EL (cell line): ENCODE measurements at regions not wholly inside any gene's neighbourhood (a gene's known extent, or its start where the extent isn't known, plus 50 kb on each side); places are given as distances from the start of the nearest gene placed in this dataset.
"Not testable (repeated sequence)": the region's sequence is repeated elsewhere in the genome, so short reads cannot be mapped to it uniquely, and the experiment has no call there.

Experiments used
- DNase-seq: peaks from one replicate; pipeline ENCODE4 v3.0.0-alpha.2; 2016

- no peak for DNase-seq
Observed at GRCh38 chr17:20771104-20771503, 191.6 kb downstream of the CDRT15L2 start.

GRCh38 chr17:20774472-20775135 lies 195.1 kb downstream of the CDRT15L2 start:
- DNase-seq = no peak

GRCh38 chr17:20775331-20775730 lies 195.8 kb downstream of the CDRT15L2 start:
- no peak for DNase-seq

GRCh38 chr17:20779521-20779920 lies 200.0 kb downstream of the CDRT15L2 start:
- no peak for DNase-seq

GRCh38 chr17:20781260-20781659 lies 201.7 kb downstream of the CDRT15L2 start:
- no peak for DNase-seq

DNA sequence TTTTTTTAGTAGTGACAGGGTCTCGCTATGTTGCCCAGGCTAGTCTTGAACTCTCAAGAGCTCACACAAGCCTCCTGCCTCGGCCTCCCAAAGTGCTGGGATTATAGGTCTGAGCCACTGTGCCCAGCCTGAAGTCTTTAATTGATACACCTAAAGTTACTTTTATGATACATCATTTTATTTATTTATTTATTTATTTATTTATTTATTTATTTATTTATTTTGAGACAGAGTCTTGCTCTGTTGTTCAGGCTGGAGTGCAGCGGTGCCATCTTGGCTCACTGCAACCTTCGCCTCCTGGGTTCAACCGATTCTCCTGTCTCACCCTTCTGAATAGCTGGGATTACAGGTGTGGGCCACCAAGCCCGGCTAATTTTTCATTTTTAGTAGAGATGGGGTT lies 202.3 kb downstream of the CDRT15L2 start:
- not testable (repeated sequence) for DNase-seq

DNA sequence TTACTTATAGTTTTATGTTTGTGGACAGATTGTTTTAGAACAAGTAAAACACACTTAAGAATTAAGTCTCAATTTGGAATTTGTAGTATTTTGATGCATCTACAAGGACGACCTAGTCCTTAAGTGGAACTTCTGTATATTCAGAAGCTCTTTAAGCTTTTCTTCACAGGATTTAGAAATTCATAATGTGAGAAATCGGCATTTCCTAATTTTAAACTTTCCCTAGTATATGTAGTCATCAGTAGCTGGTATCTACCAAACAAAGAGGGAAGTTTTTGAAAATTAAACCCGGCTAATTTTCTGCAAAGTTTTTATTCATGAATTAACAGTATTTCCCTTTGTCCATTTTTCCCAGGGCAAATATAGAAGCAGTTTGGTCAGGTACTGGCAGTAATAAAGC lies 203.6 kb downstream of the CDRT15L2 start:
- DNase-seq = no peak

DNA sequence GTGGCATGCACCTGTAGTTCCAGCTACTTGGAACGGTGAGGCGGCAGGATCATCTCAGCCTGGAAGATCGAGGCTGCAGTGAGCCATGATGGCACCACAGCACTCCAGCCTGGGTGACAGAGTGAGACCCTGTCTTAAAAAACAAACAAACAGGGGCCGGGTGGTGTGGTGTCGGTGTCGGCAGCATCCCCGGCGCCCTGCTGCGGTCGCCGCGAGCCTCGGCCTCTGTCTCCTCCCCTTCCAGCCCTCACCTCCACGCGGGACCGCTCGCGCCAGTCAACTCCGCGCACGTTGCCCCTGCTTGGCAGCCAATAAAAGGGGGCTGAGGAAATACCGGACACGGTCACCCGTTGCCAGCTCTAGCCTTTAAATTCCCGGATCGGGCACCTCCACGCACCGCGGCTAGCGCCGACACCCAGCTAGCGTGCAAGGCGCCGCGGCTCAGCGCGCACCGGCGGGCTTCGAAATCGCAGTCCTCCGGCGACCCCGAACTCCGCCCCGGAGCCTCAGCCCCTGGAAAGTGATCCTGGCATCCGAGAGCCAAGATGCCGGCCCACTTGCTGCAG lies 204.7 kb downstream of the CDRT15L2 start:
- no peak for DNase-seq

DNA sequence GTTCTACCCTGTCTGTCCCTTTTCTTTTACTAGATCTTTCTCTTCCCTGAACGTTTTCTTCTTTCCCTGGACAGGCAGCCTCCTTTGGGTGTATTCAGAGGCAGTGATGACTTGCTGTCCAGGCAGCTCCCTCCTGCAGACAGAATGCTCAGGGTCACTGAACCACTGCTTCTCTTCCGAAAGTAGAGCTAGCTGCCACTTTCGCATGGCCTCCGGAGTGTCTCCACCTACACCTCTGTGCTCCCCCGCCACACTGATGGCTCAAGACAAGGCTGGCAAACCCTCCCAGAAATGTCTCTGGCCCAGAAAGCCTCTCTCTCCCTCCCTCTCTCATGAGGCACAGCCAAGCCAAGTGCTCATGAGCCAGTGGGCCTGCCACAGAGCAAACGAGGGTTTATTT lies 207.8 kb downstream of the CDRT15L2 start:
- DNase-seq = no peak

GRCh38 chr17:20791626-20792025 lies 212.1 kb downstream of the CDRT15L2 start:
- no peak for DNase-seq

- DNase-seq = not testable (repeated sequence)
Observed at GRCh38 chr17:20794532-20794931, 215.0 kb downstream of the CDRT15L2 start.

GRCh38 chr17:20797292-20797691 lies 217.8 kb downstream of the CDRT15L2 start:
- DNase-seq = no peak

GRCh38 chr17:20800146-20800545 lies 220.6 kb downstream of the CDRT15L2 start:
- DNase-seq = no peak

DNA sequence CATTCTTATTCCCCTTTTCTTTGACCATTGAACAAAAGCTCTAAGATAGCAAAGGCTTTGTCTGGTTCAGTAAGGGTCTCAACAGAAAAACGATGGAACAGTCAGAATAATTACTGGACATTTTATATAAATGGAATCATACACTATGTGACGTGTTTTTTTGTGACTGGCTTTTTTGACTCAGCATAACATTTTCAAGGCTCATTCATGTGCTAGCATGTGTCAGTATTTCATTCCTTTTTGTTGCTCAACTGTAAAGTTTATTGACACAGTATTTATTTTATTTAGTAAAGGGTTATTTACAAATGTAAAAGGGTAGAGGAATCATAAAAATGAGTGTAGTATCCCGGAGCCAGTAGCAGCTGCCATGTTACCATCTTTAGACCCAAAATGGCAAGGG lies 226.2 kb downstream of the CDRT15L2 start:
- DNase-seq = no peak

GRCh38 chr17:20807566-20807965 lies 228.0 kb downstream of the CDRT15L2 start:
- not testable (repeated sequence) for DNase-seq

DNA sequence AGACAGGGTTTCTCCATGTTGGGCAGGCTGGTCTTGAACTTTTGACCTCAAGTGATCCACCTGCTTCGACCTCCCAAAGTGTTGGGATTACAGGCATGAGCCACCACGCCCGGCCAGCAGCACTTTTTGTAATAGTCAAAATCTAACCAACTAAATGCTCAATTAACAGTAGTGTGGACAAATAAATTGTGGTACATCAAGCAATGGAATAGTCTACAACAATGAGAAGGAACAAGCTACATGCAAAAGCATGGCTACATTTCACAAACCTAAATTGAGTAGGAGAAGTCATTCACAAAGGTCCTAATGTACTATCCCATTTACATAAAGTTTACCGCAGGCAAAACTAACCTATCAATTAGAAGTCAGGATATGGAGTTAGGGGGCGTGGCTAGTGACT lies 227.4 kb downstream of the USP22 start:
- not testable (repeated sequence) for DNase-seq

- no peak for DNase-seq
Observed at GRCh38 chr17:20823905-20824304, 218.9 kb downstream of the USP22 start.

- no peak for DNase-seq
Observed at GRCh38 chr17:20825539-20825938, 217.3 kb downstream of the USP22 start.

- DNase-seq = not testable (repeated sequence)
Observed at GRCh38 chr17:20840453-20840852, 202.4 kb downstream of the USP22 start.

DNA sequence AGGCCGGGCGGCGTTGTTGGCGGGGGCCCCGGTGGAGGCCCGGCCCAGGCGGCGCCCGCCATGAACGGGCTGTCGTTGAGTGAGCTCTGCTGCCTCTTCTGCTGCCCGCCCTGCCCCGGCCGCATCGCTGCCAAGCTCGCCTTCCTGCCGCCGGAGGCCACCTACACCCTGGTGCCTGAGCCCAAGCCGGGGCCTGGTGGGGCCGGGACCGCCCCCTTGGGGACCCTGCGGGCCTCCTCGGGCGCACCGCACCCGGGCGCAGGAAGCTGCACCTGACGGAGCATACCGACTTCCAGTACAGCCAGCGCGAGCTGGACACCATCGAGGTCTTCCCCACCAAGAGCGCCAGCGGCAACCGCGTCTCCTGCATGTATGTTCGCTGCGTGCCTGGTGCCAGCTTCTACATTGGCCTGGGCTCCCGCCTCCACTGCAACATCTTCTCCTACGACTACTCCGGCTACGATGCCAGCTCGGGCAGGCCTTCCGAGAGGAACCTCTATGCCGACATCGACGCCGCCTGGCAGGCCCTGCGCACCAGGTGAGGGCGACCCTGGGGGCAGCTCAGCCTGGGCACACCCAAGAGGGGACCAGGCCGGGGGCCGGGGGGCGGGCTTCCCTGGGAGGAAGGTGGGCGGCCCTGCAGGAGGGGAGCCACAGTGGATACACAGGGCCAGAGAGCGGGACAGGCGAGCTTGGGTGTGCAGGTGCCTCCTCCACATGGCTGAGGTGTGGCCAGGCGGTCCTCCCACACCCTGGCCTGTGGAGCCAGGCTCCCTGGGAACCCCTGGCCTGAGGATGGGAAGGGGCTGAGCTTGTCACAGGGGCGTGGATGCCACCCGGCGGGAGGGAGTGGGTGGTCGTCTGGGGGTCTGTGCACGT lies 201.6 kb downstream of the USP22 start:
- not testable (repeated sequence) for DNase-seq

DNA sequence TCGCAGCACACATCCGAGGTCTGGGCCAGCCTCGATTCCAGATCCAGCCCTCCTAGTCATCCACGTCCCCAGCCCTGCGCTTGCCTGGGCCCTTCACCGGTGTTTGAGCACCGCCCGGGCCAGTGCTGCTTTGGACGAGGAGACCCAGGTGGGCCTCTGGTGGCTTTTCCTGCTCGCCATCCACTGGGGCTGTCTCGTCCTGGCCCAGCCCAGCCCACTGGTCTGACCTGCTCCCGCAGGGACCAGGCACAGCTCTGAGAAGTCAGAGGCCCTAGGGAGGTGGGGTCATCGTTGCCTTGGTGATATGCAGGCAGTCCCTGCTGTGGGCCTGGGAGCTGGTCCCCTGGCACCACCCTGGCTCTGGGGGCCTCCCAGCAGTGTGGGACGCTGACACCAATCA lies 200.8 kb downstream of the USP22 start:
- DNase-seq = not testable (repeated sequence)

GRCh38 chr17:20843261-20843660 lies 199.6 kb downstream of the USP22 start:
- not testable (repeated sequence) for DNase-seq

DNA sequence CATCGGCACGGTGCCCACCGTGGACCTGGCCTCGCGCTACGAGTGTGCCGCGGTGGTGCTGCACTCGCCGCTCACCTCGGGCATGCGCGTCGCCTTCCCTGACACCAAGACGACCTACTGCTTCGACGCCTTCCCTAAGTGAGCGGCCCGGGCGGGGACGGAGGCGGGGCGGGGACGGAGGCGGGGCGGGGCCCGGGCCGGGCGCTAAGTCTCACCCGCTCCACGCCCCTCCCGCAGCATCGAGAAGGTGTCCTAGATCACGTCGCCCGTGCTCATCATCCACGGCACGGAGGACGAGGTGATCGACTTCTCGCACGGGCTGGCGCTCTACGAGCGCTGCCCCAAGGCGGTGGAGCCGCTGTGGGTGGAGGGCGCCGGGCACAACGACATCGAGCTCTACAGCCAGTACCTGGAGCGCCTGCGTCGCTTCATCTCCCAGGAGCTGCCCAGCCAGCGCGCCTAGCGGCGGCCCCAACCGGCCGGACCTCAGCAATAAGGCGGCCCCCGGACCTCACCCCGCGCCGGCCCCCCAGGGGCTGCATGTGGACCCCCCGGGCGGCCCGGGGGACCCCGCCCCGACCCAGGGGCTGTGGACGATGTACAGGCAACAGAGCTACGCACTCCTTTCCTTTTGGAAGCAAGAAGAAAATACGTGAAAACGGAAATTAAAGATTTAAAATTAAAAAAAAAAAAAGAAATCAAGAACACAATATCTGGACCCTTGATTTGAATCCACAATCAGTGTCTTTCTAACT lies 198.8 kb downstream of the USP22 start:
- DNase-seq = not testable (repeated sequence)
